H1 (cell line): ENCODE measurements at regions not wholly inside any gene's neighbourhood (a gene's known extent, or its start where the extent isn't known, plus 50 kb on each side); places are given as distances from the start of the nearest gene placed in this dataset.

Experiments
- CTCF ChIA-PET: fragments of 300-600 bp; sonication (Branson Sonifier 250); formaldehyde crosslinking; loops from one replicate; lab custom pipeline; 2021; ENCODE audit not compliant: partially characterized antibody; lab: Charles Lee
- POLR2A ChIA-PET: fragments of 300-600 bp; sonication (Branson Sonifier 250); formaldehyde crosslinking; loops from one replicate; lab custom pipeline; 2021; ENCODE audit warnings: inconsistent platforms; ENCODE audit not compliant: partially characterized antibody; lab: Charles Lee
- DNase-seq, 2 experiments: peaks; one replicate each; pipeline versions ENCODE4 v3.0.0 to v3.0.0-alpha.2; 2010 to 2022; ENCODE audit warnings: low spot score in 2 of 2, low read depth in 1 of 2, mixed read lengths in 1 of 2
- FAIRE-seq: peaks from 2 replicates; lab custom pipeline; 2011; peaks lifted over from hg19 to GRCh38; lab: Jason Lieb, UNC
- H2AFZ ChIP-seq: 2 replicates; pipeline ENCODE4 v1.8.1; 2012; ENCODE audit warnings: low read length, inconsistent platforms
- H2AK5ac ChIP-seq: 2 replicates; pipeline ENCODE4 v1.6.1; 2013; ENCODE audit warnings: low read depth, low read length
- H2BK120ac ChIP-seq: replicated peaks from 2 replicates; pipeline ENCODE3; 2013; ENCODE audit warnings: low read depth, low read length, inconsistent platforms
- H2BK12ac ChIP-seq: 2 replicates; pipeline ENCODE4 v1.6.1; 2013; ENCODE audit warnings: low read depth, low read length
- H2BK15ac ChIP-seq: 2 replicates; pipeline ENCODE4 v1.6.1; 2013; ENCODE audit warnings: low read length
- H2BK20ac ChIP-seq: 2 replicates; pipeline ENCODE4 v1.6.1; 2013; ENCODE audit warnings: low read length
- H2BK5ac ChIP-seq: 2 replicates; pipeline ENCODE4 v1.6.1; 2013; ENCODE audit warnings: low read depth, low read length
- H3K14ac ChIP-seq: 2 replicates; pipeline ENCODE4 v1.6.1; 2013; ENCODE audit warnings: inconsistent platforms; ENCODE audit not compliant: insufficient read length
- H3K18ac ChIP-seq: 2 replicates; pipeline ENCODE4 v1.6.1; 2013; ENCODE audit warnings: low read length; ENCODE audit errors: extremely low read depth
- H3K23ac ChIP-seq: 2 replicates; pipeline ENCODE4 v1.6.1; 2013; ENCODE audit warnings: inconsistent platforms; ENCODE audit not compliant: insufficient read length
- H3K23me2 ChIP-seq: 2 replicates; pipeline ENCODE4 v1.6.1; 2013; ENCODE audit warnings: low read depth, low read length
- H3K27ac ChIP-seq: 2 replicates; pipeline ENCODE4 v1.6.1; 2011; ENCODE audit warnings: low read depth, low read length, inconsistent platforms
- H3K27me3 ChIP-seq, 4 experiments: replicated peaks in 1 of 4; 1 replicate in 1 of 4; 2 replicates in 3 of 4; pipeline versions ENCODE4 v1.6.1 to v1.8.1; 2011 to 2013; ENCODE audit warnings: low read length in 3 of 4, mild to moderate bottlenecking in 3 of 4, inconsistent platforms in 2 of 4, mixed read lengths in 2 of 4, moderate library complexity in 1 of 4; ENCODE audit not compliant: control insufficient read depth in 3 of 4, insufficient read depth in 3 of 4; ENCODE audit errors: extremely low read depth in 1 of 4
- H3K36me3 ChIP-seq, 4 experiments: 2 replicates each; pipeline versions ENCODE4 v1.6.1 to v1.8.1; 2011 to 2013; ENCODE audit warnings: mild to moderate bottlenecking in 4 of 4, low read length in 3 of 4, moderate library complexity in 2 of 4, control low read depth in 1 of 4, inconsistent platforms in 1 of 4; ENCODE audit not compliant: insufficient read depth in 4 of 4, control insufficient read depth in 2 of 4
- H3K4ac ChIP-seq: replicated peaks from 2 replicates; pipeline ENCODE3; 2013; ENCODE audit warnings: low read length, low read depth, mixed read lengths, inconsistent platforms; ENCODE audit not compliant: insufficient read length
- H3K4me1 ChIP-seq, 4 experiments: replicated peaks in 1 of 4; 1 replicate in 1 of 4; 2 replicates in 3 of 4; pipeline versions ENCODE4 v1.6.1 to v1.8.1; 2011 to 2013; ENCODE audit warnings: low read length in 3 of 4, inconsistent platforms in 2 of 4, mixed read lengths in 1 of 4; ENCODE audit not compliant: insufficient read depth in 4 of 4, control insufficient read depth in 3 of 4
- H3K4me2 ChIP-seq, 2 experiments: 2 replicates each; pipeline versions ENCODE4 v1.6.1 to v1.8.1; 2011 to 2013; ENCODE audit warnings: low read depth in 2 of 2, low read length in 2 of 2, control low read depth in 1 of 2, inconsistent platforms in 1 of 2, mild to moderate bottlenecking in 1 of 2; ENCODE audit not compliant: insufficient read depth in 1 of 2
- H3K4me3 ChIP-seq, 4 experiments: fragments of 200-600, 300-600 bp in 1 of 4; sonication (generic), shearing (Covaris generic), sonication (Bioruptor Twin) in 1 of 4; 2 replicates each; pipeline versions ENCODE4 v1.5.1 to v1.8.1; 2011 to 2016; ENCODE audit warnings: low read length in 4 of 4, low read depth in 3 of 4, control low read depth in 2 of 4, inconsistent platforms in 2 of 4, mild to moderate bottlenecking in 2 of 4, mixed read lengths in 1 of 4, moderate library complexity in 1 of 4; ENCODE audit not compliant: insufficient read depth in 2 of 4; ENCODE audit errors: extremely low read depth in 1 of 4
- H3K56ac ChIP-seq: replicated peaks from 2 replicates; pipeline ENCODE3; 2013; ENCODE audit warnings: low read depth, mild to moderate bottlenecking, mixed read lengths, low read length, inconsistent platforms; ENCODE audit not compliant: insufficient read length
- H3K79me1 ChIP-seq: 2 replicates; pipeline ENCODE4 v1.6.1; 2013; ENCODE audit warnings: low read depth, low read length, control low read depth
- H3K79me2 ChIP-seq, 2 experiments: 2 replicates each; pipeline versions ENCODE4 v1.6.1 to v1.8.1; 2012 to 2013; ENCODE audit warnings: low read length in 2 of 2, mild to moderate bottlenecking in 2 of 2, inconsistent platforms in 1 of 2; ENCODE audit not compliant: insufficient read depth in 2 of 2, control insufficient read depth in 1 of 2
- H3K9ac ChIP-seq, 4 experiments: replicated peaks in 1 of 4; 1 replicate in 1 of 4; 2 replicates in 3 of 4; pipeline versions ENCODE4 v1.6.1 to v1.8.1; 2011 to 2013; ENCODE audit warnings: low read depth in 3 of 4, low read length in 3 of 4, control low read depth in 2 of 4, mild to moderate bottlenecking in 2 of 4, moderate library complexity in 2 of 4, inconsistent platforms in 1 of 4; ENCODE audit errors: extremely low read depth in 1 of 4
- H3K9me3 ChIP-seq, 2 experiments: 2 replicates each; pipeline versions ENCODE4 v1.6.1 to v1.8.1; 2012 to 2013; ENCODE audit warnings: mild to moderate bottlenecking in 2 of 2, moderate library complexity in 2 of 2, control low read depth in 1 of 2, inconsistent platforms in 1 of 2, low read depth in 1 of 2, low read length in 1 of 2, mixed read lengths in 1 of 2; ENCODE audit not compliant: insufficient read depth in 2 of 2
- H4K20me1 ChIP-seq, 2 experiments: replicated peaks in 1 of 2; 2 replicates each; pipeline versions ENCODE3 to v1.8.1; 2011 to 2013; ENCODE audit warnings: inconsistent platforms in 2 of 2, low read length in 2 of 2, mild to moderate bottlenecking in 1 of 2; ENCODE audit not compliant: insufficient read depth in 2 of 2, control insufficient read depth in 1 of 2
- H4K5ac ChIP-seq: 2 replicates; pipeline ENCODE4 v1.6.1; 2013; ENCODE audit warnings: low read length, low read depth, mixed read lengths, inconsistent platforms; ENCODE audit not compliant: insufficient read length
- H4K8ac ChIP-seq: 2 replicates; pipeline ENCODE4 v1.8.0; 2013; ENCODE audit warnings: mild to moderate bottlenecking, moderate library complexity, low read length, inconsistent platforms; ENCODE audit not compliant: insufficient read depth; ENCODE audit errors: extremely low read depth
- H4K91ac ChIP-seq: replicated peaks from 2 replicates; pipeline ENCODE3; 2013; ENCODE audit warnings: low read length, mixed read lengths, inconsistent platforms; ENCODE audit not compliant: insufficient read length
- CREB1 ChIP-seq: IDR thresholded peaks from 2 replicates; pipeline ENCODE4 v1.6.1; 2012; ENCODE audit warnings: inconsistent platforms
- HDAC6 ChIP-seq: IDR thresholded peaks from one replicate; pipeline ENCODE4 v1.7.1; 2012; ENCODE audit warnings: low read depth, mild to moderate bottlenecking, inconsistent platforms, low read length, moderate library complexity
- KDM4A ChIP-seq: IDR thresholded peaks from one replicate; pipeline ENCODE4 v1.7.1; 2012; ENCODE audit warnings: low read depth, mild to moderate bottlenecking, moderate library complexity, low read length, inconsistent platforms; ENCODE audit not compliant: severe bottlenecking
- MAFK ChIP-seq: IDR thresholded peaks from 2 replicates; pipeline ENCODE4 v1.6.1; 2012; ENCODE audit warnings: low read depth, mild to moderate bottlenecking, improper control_type of control experiment, low read length
- PHF8 ChIP-seq: fragments of 200-600 bp; sonication (generic); conservative IDR thresholded peaks from 2 replicates; pipeline ENCODE4 v1.7.1; 2012; ENCODE audit warnings: low read depth, mild to moderate bottlenecking, inconsistent platforms, low read length, moderate library complexity
- RFX5 ChIP-seq: IDR thresholded peaks from 2 replicates; pipeline ENCODE4 v1.6.1; 2011; ENCODE audit warnings: low read depth, low read length, improper control_type of control experiment, borderline replicate concordance
- SRF ChIP-seq: IDR thresholded peaks from 2 replicates; pipeline ENCODE4 v1.6.1; 2011; ENCODE audit warnings: mild to moderate bottlenecking, low read depth, low read length, moderate library complexity
- TAF7 ChIP-seq: optimal IDR thresholded peaks from 2 replicates; pipeline ENCODE3; 2011; ENCODE audit warnings: low read depth, mild to moderate bottlenecking, inconsistent platforms, low read length, moderate library complexity, borderline replicate concordance
- TBP ChIP-seq: IDR thresholded peaks from 2 replicates; pipeline ENCODE4 v1.6.1; 2011; ENCODE audit warnings: low read depth, low read length, improper control_type of control experiment
- ZNF274 ChIP-seq: IDR thresholded peaks from 2 replicates; pipeline ENCODE4 v1.7.0; 2012; ENCODE audit warnings: low read length, borderline replicate concordance; ENCODE audit errors: extremely low read depth
- WGBS, 2 experiments: shearing (Covaris generic) in 1 of 2; methylation state at CpG; one replicate each; pipeline versions ENCODE4 v1.1.6 to v1.1.7; 2013 to 2015; ENCODE audit warnings: low lambda C conversion rate in 2 of 2, mixed read lengths in 2 of 2, inconsistent platforms in 1 of 2, low coverage in 1 of 2, missing lambda C conversion rate in 1 of 2; ENCODE audit not compliant: insufficient replicate concordance in 2 of 2, insufficient coverage in 1 of 2, insufficient read length in 1 of 2; ENCODE audit errors: extremely low coverage in 1 of 2, missing lambda C conversion rate in 1 of 2; 5-methylcytosine and 5-hydroxymethylcytosine counted together
- TF ChIP-seq, protein P1 (sequence below): IDR thresholded peaks from 2 replicates; pipeline ENCODE4 v1.6.1; 2012; ENCODE audit warnings: inconsistent platforms
- TF ChIP-seq, protein P2 (sequence below): IDR thresholded peaks from 2 replicates; pipeline ENCODE4 v1.6.1; 2011; ENCODE audit warnings: low read length, improper control_type of control experiment

DNA sequence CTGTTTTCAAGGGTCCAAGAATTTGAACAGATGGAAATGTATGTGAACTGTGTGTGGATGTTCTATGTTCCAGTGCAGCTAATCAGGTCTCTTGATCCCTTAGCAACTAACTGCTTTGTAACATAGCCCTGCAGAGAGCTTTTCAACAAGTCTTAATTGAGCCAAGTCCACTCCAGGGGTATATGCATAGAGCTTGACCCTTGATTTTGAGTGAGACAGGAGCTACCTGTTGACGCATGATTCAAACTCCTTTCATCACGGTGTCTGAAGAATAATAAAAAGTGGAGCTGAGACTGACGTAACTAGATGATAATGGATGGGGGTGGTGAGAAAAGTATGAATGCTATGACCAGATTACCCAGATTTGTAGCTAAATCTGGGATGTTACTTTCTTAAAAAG, 93.3 kb upstream of the CCDC54 start:
- WGBS, 2 experiments: 75% methylated on average over 3 of the region's 3 CpGs; no CpG with 5 or more reads in 1 of the 2 experiments
- no peaks in the 10 kb centered on the region for H3K27me3 ChIP-seq
- no peak for FAIRE-seq
- no peak for TF ChIP-seq ZNF274
- no peak for TF ChIP-seq TBP
- TF ChIP-seq, protein P1, sequence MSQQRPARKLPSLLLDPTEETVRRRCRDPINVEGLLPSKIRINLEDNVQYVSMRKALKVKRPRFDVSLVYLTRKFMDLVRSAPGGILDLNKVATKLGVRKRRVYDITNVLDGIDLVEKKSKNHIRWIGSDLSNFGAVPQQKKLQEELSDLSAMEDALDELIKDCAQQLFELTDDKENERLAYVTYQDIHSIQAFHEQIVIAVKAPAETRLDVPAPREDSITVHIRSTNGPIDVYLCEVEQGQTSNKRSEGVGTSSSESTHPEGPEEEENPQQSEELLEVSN: no peak
- no peak for TF ChIP-seq TAF7
- no peak for TF ChIP-seq PHF8
- TF ChIP-seq MAFK: no peak
- TF ChIP-seq, protein P2, sequence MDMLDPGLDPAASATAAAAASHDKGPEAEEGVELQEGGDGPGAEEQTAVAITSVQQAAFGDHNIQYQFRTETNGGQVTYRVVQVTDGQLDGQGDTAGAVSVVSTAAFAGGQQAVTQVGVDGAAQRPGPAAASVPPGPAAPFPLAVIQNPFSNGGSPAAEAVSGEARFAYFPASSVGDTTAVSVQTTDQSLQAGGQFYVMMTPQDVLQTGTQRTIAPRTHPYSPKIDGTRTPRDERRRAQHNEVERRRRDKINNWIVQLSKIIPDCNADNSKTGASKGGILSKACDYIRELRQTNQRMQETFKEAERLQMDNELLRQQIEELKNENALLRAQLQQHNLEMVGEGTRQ: no peak
- TF ChIP-seq CREB1: no peak
- no peak for TF ChIP-seq KDM4A
- TF ChIP-seq HDAC6: no peak
- no peak for TF ChIP-seq SRF
- no peak for TF ChIP-seq RFX5

More for the DNA sequence above, 93.3 kb upstream of the CCDC54 start:
- Histone ChIP-seq H3K4me1 (peaks cover 0 to 17% (median 8%) of the 10 kb centered on the region in 4 experiments; a peak in 6 of 7 replicates), H3K9ac (no peak overlapping the region), H2AK5ac (no peak overlapping the region), H2BK20ac (no peak overlapping the region), H3K14ac (no peak overlapping the region), H3K79me2 (no peaks in the 10 kb centered on the region), H3K27ac (no peak overlapping the region), H4K5ac (no peak overlapping the region), H3K23ac (no peak overlapping the region), H3K4ac (no peak overlapping the region), H3K4me3 (no peak overlapping the region), H3K4me2 (no peak overlapping the region; a peak in 1 of 4 replicates), H2BK12ac (no peak overlapping the region), H3K56ac (no peak overlapping the region), H4K8ac (no peak overlapping the region), H3K36me3 (no peaks in the 10 kb centered on the region), H3K23me2 (no peaks in the 10 kb centered on the region), H2BK120ac (no peak overlapping the region), H3K9me3 (no peaks in the 10 kb centered on the region), H3K79me1 (no peaks in the 10 kb centered on the region), H3K18ac (no peak overlapping the region), H2AFZ (no peak overlapping the region), H4K20me1 (no peaks in the 10 kb centered on the region), H2BK5ac (no peak overlapping the region), H2BK15ac (no peak overlapping the region), H4K91ac (no peak overlapping the region)
- ChIA-PET CTCF (interaction anchor here (1.0 to 3.7 kb wide), 6 partner anchors 10 to 187 kb away, joined by 3 to 51 read pairs (median 7); no protein-coding TSS in a partner anchor), POLR2A (no interaction called here)
- DNase-seq: no peak
